NCI-H774 (cell line): ENCODE measurements at regions not wholly inside any gene's neighbourhood (a gene's known extent, or its start where the extent isn't known, plus 50 kb on each side); places are given as distances from the start of the nearest gene placed in this dataset.

ENCODE experiments used
- DNase-seq: peaks from one replicate; lab custom pipeline; 2025; lab: John Stamatoyannopoulos, UW

- DNase-seq, result no peak
These were observed 239.8 kb downstream of the MAFB start for GRCh38 chr20:40449144-40449690.

DNA sequence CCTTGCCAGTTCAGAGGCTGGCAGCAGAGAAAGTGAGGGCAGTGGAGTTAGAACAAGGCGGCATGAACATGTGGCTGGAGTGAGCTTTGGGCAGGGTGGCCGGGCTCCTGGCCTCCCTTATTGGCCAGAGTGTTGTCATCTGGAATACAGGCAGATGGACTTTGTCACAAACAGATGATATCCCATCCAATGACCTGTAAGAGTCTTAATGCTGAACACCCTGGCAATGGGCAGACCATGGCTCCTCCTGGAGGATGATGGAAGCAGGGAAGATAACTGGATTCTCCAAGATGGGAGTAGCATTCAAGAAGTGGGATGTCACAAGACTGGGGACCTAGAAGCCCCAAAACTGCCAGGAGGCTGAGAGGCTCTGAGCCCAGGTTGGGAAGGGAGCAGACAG, 242.1 kb downstream of the MAFB start:
- no peak for DNase-seq

- no peak for DNase-seq
These were observed 244.5 kb downstream of the MAFB start for GRCh38 chr20:40444516-40444915.

- DNase-seq, result no peak
These were observed 245.3 kb downstream of the MAFB start for GRCh38 chr20:40443753-40444152.

GRCh38 chr20:40442181-40442963, 246.7 kb downstream of the MAFB start:
- DNase-seq, result no peak

- DNase-seq, result no peak
These were observed 247.3 kb downstream of the MAFB start for GRCh38 chr20:40441771-40442170.

GRCh38 chr20:40438161-40438830, 250.7 kb downstream of the MAFB start:
- no peak for DNase-seq

- no peak for DNase-seq
These were observed 253.0 kb downstream of the MAFB start for GRCh38 chr20:40436011-40436410.

DNA sequence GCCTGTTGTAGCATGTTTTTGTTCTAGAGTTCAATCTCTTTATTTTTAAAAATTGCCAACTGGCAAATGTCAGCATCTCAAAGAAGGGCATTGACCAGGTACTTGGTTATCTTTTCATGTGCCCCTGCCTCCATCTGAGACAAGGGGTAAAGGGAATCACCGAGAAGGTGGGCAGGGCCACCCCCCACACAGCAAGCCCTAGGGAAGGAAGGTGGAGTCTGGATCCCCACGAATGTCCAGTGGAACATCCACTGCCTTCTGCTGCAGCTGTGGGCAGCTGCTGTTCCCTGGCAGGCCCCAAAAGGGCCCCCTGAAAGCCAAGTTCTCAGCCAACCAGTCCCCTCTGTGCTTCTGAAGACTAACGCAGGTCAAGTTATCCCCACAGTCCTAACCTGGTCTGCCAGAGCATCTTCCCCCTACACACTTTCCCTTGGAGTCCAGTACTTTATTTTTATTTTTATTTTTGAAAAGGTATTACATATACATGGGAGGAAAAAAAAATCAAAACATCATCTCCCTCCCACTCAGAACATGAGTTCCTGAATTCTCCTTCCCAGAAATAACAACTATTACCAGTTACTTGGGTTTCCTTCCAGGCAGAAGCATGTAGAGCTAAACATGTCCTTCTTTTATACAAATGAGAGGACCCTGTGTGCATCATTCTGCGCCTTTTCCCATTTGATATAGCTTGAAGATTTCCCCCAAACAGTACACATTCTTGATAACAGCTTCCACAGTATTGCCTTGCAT, 253.7 kb downstream of the MAFB start:
- no peak for DNase-seq

GRCh38 chr20:40434122-40434521, 254.9 kb downstream of the MAFB start:
- no peak for DNase-seq

GRCh38 chr20:40433341-40433861, 255.6 kb downstream of the MAFB start:
- no peak for DNase-seq

- DNase-seq, result no peak
These were observed 257.4 kb downstream of the MAFB start for GRCh38 chr20:40431611-40432010.

- DNase-seq, result no peak
These were observed 257.9 kb downstream of the MAFB start for GRCh38 chr20:40431112-40431511.

GRCh38 chr20:40427026-40427425, 262.0 kb downstream of the MAFB start:
- no peak for DNase-seq

- no peak for DNase-seq
These were observed 264.3 kb downstream of the MAFB start for GRCh38 chr20:40424695-40425094.

DNA sequence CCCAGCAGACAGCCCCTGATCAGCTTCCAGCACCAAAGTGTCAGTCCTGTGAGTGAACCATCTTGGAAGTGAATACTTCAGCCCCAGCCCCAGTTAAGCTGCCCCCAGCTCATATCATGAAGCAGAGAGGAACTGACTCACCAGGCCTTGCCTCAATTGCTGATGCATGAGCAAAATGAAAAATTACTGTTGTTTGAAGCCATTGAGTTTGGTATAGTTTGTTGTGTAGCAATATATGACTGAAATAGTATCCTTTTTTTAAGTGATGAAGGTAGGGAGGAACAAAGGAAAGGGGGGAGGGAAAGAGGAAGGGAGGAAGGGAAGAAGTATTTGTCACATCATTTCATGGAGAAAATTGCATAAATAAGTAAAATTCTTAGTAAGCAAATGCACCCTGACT, 266.4 kb downstream of the MAFB start:
- no peak for DNase-seq

- no peak for DNase-seq
These were observed 272.8 kb downstream of the MAFB start for GRCh38 chr20:40416274-40416673.

GRCh38 chr20:40414843-40415615, 274.0 kb downstream of the MAFB start:
- peak; percentile 73 for DNase-seq

DNA sequence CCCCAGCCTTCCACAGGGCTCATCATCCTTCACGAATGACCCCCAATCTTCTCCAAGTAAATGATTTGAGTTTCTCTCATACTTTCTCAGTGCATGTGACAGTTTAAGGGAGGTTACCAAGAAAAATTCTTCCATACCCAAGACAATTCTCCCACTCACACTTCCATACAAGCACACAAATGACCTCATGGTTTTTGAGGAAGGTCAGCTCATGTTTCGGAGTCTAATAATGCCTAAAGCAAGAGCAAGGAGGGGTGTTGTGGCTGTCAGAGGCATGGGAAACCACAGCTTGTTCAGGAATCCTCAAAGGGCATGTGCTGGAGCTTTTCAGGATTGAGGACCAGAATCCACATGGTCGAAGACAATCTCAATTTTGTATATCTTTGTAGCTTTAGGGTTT, 279.0 kb downstream of the MAFB start:
- DNase-seq, result no peak

GRCh38 chr20:40397467-40397866, 291.6 kb downstream of the MAFB start:
- DNase-seq, result no peak

DNA sequence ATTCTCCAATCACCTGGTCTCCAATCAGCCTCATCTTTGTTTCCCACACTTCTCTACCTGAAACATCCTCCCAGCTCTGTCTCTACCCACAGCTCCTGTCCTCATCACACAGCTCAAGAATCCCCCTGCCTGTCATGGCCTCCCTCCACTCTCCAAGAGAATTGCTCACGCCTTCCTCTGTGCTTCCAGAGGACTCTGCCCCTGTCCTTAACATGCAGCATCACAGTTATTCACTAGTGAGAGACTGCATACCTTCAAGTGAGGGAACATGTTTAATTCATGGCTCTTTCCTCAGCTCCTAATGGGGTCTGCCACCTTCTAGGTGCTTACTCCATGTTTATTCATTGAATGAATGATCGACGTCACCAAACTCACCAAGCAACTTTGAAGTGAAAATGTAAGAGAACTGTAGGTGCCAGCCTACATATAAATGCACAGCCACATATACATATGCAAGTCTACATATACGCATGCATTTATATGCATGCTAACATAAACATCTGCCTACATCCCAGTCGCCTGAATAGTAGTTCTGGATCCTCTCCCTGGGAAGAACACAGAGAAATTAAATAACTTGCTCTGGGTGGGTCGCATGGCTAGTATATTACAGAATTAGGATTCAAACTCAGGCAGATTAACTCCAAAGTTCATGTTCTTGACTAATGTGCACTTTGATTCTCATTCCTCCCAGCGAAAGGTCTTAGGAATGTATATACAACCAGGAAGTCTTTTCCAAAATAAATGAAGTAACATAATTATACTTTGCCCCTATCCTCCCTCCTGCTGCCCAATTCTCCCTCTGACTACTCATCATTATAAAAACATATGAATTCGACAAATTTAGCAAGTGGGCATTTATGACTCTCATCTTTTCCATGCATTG, 295.6 kb downstream of the MAFB start:
- DNase-seq, result no peak
